ENCODE measurements at regions not wholly inside any gene's neighbourhood (a gene's known extent, or its start where the extent isn't known, plus 50 kb on each side); places are given as distances from the start of the nearest gene placed in this dataset.

GRCh38 chr3:80767604-80768003, 993.8 kb downstream of the GBE1 start:
- H3K4me1 ChIP-seq = no peaks in the 10 kb centered on the region
- no peak overlapping the region for H3K4me3 ChIP-seq
- WGBS = 50% methylated on average over 4 of the region's 4 CpGs
- no peaks in the 10 kb centered on the region for H3K27me3 ChIP-seq
- H3K36me3 ChIP-seq = no peaks in the 10 kb centered on the region
- H3K9me3 ChIP-seq = no peaks in the 10 kb centered on the region
- no peak for TF ChIP-seq EP300 (IDR thresholded peaks at IDR 0.05)
- DNase-seq (ENCODE audit: low spot score in 2 of 2) = no peak
- no peak overlapping the region for H3K27ac ChIP-seq

GRCh38 chr3:80754969-80755368, 987.2 kb upstream of the ROBO1 start:
- no peak overlapping the region for H3K27ac ChIP-seq
- H3K36me3 ChIP-seq = no peaks in the 10 kb centered on the region
- TF ChIP-seq CTCF (IDR thresholded peaks at IDR 0.05) = no peak
- TF ChIP-seq POLR2A (IDR thresholded peaks at IDR 0.05) = no peak
- TF ChIP-seq POLR2AphosphoS5 (IDR thresholded peaks at IDR 0.05) = no peak
- TF ChIP-seq EP300 (IDR thresholded peaks at IDR 0.05) = no peak
- 84% methylated on average over 8 of the region's 8 CpGs for WGBS
- H3K27me3 ChIP-seq = no peaks in the 10 kb centered on the region
- DNase-seq (ENCODE audit: low spot score in 2 of 2) = no peak
- H3K4me1 ChIP-seq = no peaks in the 10 kb centered on the region
- H3K4me3 ChIP-seq = no peak overlapping the region
- no peaks in the 10 kb centered on the region for H3K9me3 ChIP-seq

- TF ChIP-seq POLR2AphosphoS5 (IDR thresholded peaks at IDR 0.05) (no peak), EP300 (IDR thresholded peaks at IDR 0.05) (no peak), CTCF (IDR thresholded peaks at IDR 0.05) (no peak)
- Histone ChIP-seq H3K4me1 (no peaks in the 10 kb centered on the region), H3K27me3 (no peaks in the 10 kb centered on the region), H3K36me3 (no peaks in the 10 kb centered on the region), H3K4me3 (no peak overlapping the region), H3K27ac (no peak overlapping the region), H3K9me3 (no peaks in the 10 kb centered on the region)
- no peak for DNase-seq (ENCODE audit: low spot score in 2 of 2)
- WGBS = 46% methylated on average over 4 of the region's 4 CpGs
Measured at GRCh38 chr3:80753021-80753420, 985.2 kb upstream of the ROBO1 start.

- H3K27me3 ChIP-seq = no peaks in the 10 kb centered on the region
- DNase-seq (ENCODE audit: low spot score in 2 of 2) = no peak
- WGBS = 85% methylated on average over 4 of the region's 4 CpGs
Measured at GRCh38 chr3:80750637-80751036, 982.8 kb upstream of the ROBO1 start.

GRCh38 chr3:80734920-80735319, 967.1 kb upstream of the ROBO1 start:
- Histone ChIP-seq H3K27me3 (no peaks in the 10 kb centered on the region), H3K4me1 (no peaks in the 10 kb centered on the region), H3K9me3 (no peaks in the 10 kb centered on the region), H3K4me3 (no peak overlapping the region), H3K36me3 (no peaks in the 10 kb centered on the region), H3K27ac (no peak overlapping the region)
- 61% methylated on average over 2 of the region's 2 CpGs for WGBS
- TF ChIP-seq EP300 (IDR thresholded peaks at IDR 0.05) = no peak
- no peak for TF ChIP-seq POLR2AphosphoS5 (IDR thresholded peaks at IDR 0.05)
- TF ChIP-seq POLR2A (IDR thresholded peaks at IDR 0.05) = no peak
- TF ChIP-seq CTCF (IDR thresholded peaks at IDR 0.05) = no peak
- no peak for DNase-seq (ENCODE audit: low spot score in 2 of 2)

More at GRCh38 chr3:80750637-80751036, 982.8 kb upstream of the ROBO1 start:
- H3K4me1 ChIP-seq = no peaks in the 10 kb centered on the region
- no peak overlapping the region for H3K4me3 ChIP-seq
- H3K27ac ChIP-seq = no peak overlapping the region
- H3K36me3 ChIP-seq = no peaks in the 10 kb centered on the region
- no peak for TF ChIP-seq CTCF (IDR thresholded peaks at IDR 0.05)
- no peak for TF ChIP-seq POLR2AphosphoS5 (IDR thresholded peaks at IDR 0.05)
- no peak for TF ChIP-seq EP300 (IDR thresholded peaks at IDR 0.05)
- no peak for TF ChIP-seq POLR2A (IDR thresholded peaks at IDR 0.05)
- H3K9me3 ChIP-seq = no peaks in the 10 kb centered on the region

GRCh38 chr3:80734483-80734882, 966.7 kb upstream of the ROBO1 start:
- 44% methylated on average over 1 of the region's 1 CpG for WGBS
- no peak overlapping the region for H3K4me3 ChIP-seq
- TF ChIP-seq POLR2A (IDR thresholded peaks at IDR 0.05) = no peak
- no peak for TF ChIP-seq POLR2AphosphoS5 (IDR thresholded peaks at IDR 0.05)
- TF ChIP-seq EP300 (IDR thresholded peaks at IDR 0.05) = no peak
- no peak for TF ChIP-seq CTCF (IDR thresholded peaks at IDR 0.05)

More at GRCh38 chr3:80734483-80734882, 966.7 kb upstream of the ROBO1 start:
- Histone ChIP-seq H3K9me3 (no peaks in the 10 kb centered on the region), H3K27me3 (no peaks in the 10 kb centered on the region), H3K4me1 (no peaks in the 10 kb centered on the region), H3K27ac (no peak overlapping the region), H3K36me3 (no peaks in the 10 kb centered on the region)
- DNase-seq (ENCODE audit: low spot score in 2 of 2) = no peak

Measured in suprapubic skin (tissue), 4 donors.